GM18520 (cell line): ENCODE measurements at regions not wholly inside any gene's neighbourhood (a gene's known extent, or its start where the extent isn't known, plus 50 kb on each side); places are given as distances from the start of the nearest gene placed in this dataset.
A peak's percentile ranks its signal among the peaks of the same experiment; 100 is the strongest.
"Not testable (repeated sequence)": the region's sequence is repeated elsewhere in the genome, so short reads cannot be mapped to it uniquely, and the experiment has no call there.

Experiments
- ATAC-seq: cut with Tn5 transposase; IDR thresholded peaks from one replicate; pipeline ENCODE4 v1.9.1; 2021; ENCODE audit not compliant: unreplicated experiment

GRCh38 chr2:16739778-16740581 lies 74.3 kb upstream of the CYRIA start:
- no peak for ATAC-seq

GRCh38 chr2:16738361-16739225 lies 73.0 kb upstream of the CYRIA start:
- ATAC-seq: no peak

GRCh38 chr2:16737812-16738211 lies 72.2 kb upstream of the CYRIA start:
- no peak for ATAC-seq

- ATAC-seq: no peak
Observed at GRCh38 chr2:16736633-16737032, 71.0 kb upstream of the CYRIA start.

- ATAC-seq: peak; percentile 41
Observed at GRCh38 chr2:16729335-16729734, 63.7 kb upstream of the CYRIA start.

GRCh38 chr2:16728351-16729136 lies 62.9 kb upstream of the CYRIA start:
- ATAC-seq: peak; percentile 42

GRCh38 chr2:16727849-16728248 lies 62.2 kb upstream of the CYRIA start:
- ATAC-seq: not testable (repeated sequence)

- ATAC-seq: no peak
Observed at GRCh38 chr2:16727256-16727655, 61.6 kb upstream of the CYRIA start.

- ATAC-seq: no peak
Observed at GRCh38 chr2:16726577-16726976, 60.9 kb upstream of the CYRIA start.

- ATAC-seq: no peak
Observed at GRCh38 chr2:16726147-16726546, 60.5 kb upstream of the CYRIA start.

- peak; percentile 45 for ATAC-seq
Observed at GRCh38 chr2:16725549-16725948, 59.9 kb upstream of the CYRIA start.

- ATAC-seq: no peak
Observed at GRCh38 chr2:16722677-16723076, 57.0 kb upstream of the CYRIA start.

- ATAC-seq: no peak
Observed at GRCh38 chr2:16722126-16722525, 56.5 kb upstream of the CYRIA start.

- ATAC-seq: not testable (repeated sequence)
Observed at GRCh38 chr2:16721529-16721928, 55.9 kb upstream of the CYRIA start.

GRCh38 chr2:16720737-16721136 lies 55.1 kb upstream of the CYRIA start:
- ATAC-seq: not testable (repeated sequence)

- ATAC-seq: no peak
Observed at GRCh38 chr2:16719485-16719808, 53.8 kb upstream of the CYRIA start.

- ATAC-seq: no peak
Observed at GRCh38 chr2:16718576-16719484, 53.2 kb upstream of the CYRIA start.

- no peak for ATAC-seq
Observed at GRCh38 chr2:16717477-16717876, 51.8 kb upstream of the CYRIA start.

- ATAC-seq: no peak
Observed at GRCh38 chr2:16716944-16717343, 51.3 kb upstream of the CYRIA start.

GRCh38 chr2:16716024-16716423 lies 50.4 kb upstream of the CYRIA start:
- ATAC-seq: no peak
